ENCODE measurements at regions not wholly inside any gene's neighbourhood (a gene's known extent, or its start where the extent isn't known, plus 50 kb on each side); places are given as distances from the start of the nearest gene placed in this dataset.

DNA sequence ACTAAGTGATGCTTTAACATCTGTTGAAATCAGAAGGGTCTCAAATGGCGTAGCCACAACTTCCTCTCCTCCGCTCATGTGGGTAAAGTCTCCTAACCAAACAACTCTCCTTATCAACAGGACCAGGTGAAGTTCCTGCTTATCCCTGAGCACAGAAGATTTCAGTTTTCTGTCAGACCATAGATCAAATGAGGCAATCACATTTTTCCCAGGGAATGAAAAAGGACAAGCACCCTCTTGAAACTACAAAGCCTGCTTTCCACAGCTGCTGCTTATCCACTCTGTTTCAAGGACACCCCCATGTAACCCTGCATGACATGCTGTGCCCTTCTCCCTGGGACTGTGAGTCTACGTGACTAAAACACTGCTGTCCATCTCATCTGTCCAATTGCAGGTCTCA, 788.3 kb upstream of the SLITRK5 start:
- no peak for DNase-seq (ENCODE audit: low spot score)
- H3K36me3 ChIP-seq (replicated peaks; ENCODE audit: insufficient read depth, low read depth), result no peaks in the 10 kb centered on the region
- no peaks in the 10 kb centered on the region for H3K27me3 ChIP-seq
- no peaks in the 10 kb centered on the region for H3K79me2 ChIP-seq
- no peaks in the 10 kb centered on the region for H3K4me1 ChIP-seq (ENCODE audit: insufficient read depth)
- H3K4me2 ChIP-seq, result no peak overlapping the region
- TF ChIP-seq EZH2phosphoT487 (IDR thresholded peaks at IDR 0.05; ENCODE audit: low read depth, severe bottlenecking, unreplicated experiment), result no peak
- no peak for TF ChIP-seq EZH2 (IDR thresholded peaks at IDR 0.05; ENCODE audit: borderline replicate concordance)
- TF ChIP-seq, protein P1, sequence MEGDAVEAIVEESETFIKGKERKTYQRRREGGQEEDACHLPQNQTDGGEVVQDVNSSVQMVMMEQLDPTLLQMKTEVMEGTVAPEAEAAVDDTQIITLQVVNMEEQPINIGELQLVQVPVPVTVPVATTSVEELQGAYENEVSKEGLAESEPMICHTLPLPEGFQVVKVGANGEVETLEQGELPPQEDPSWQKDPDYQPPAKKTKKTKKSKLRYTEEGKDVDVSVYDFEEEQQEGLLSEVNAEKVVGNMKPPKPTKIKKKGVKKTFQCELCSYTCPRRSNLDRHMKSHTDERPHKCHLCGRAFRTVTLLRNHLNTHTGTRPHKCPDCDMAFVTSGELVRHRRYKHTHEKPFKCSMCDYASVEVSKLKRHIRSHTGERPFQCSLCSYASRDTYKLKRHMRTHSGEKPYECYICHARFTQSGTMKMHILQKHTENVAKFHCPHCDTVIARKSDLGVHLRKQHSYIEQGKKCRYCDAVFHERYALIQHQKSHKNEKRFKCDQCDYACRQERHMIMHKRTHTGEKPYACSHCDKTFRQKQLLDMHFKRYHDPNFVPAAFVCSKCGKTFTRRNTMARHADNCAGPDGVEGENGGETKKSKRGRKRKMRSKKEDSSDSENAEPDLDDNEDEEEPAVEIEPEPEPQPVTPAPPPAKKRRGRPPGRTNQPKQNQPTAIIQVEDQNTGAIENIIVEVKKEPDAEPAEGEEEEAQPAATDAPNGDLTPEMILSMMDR (IDR thresholded peaks at IDR 0.05; ENCODE audit: poor library complexity), result no peak
- H3K4me3 ChIP-seq, result no peak overlapping the region
- H3K27ac ChIP-seq, result no peak overlapping the region
- no peaks in the 10 kb centered on the region for H4K20me1 ChIP-seq (ENCODE audit: insufficient read depth, poor library complexity, severe bottlenecking)
- no peaks in the 10 kb centered on the region for H3K9me3 ChIP-seq (ENCODE audit: low read depth)
- 83% methylated on average over 3 of the region's 3 CpGs for WGBS (ENCODE audit: low lambda C conversion rate, missing lambda C conversion rate)
- H3K9me2 ChIP-seq (replicated peaks; ENCODE audit: insufficient read depth), result no peaks in the 10 kb centered on the region
- no peak overlapping the region for H2AFZ ChIP-seq

DNA sequence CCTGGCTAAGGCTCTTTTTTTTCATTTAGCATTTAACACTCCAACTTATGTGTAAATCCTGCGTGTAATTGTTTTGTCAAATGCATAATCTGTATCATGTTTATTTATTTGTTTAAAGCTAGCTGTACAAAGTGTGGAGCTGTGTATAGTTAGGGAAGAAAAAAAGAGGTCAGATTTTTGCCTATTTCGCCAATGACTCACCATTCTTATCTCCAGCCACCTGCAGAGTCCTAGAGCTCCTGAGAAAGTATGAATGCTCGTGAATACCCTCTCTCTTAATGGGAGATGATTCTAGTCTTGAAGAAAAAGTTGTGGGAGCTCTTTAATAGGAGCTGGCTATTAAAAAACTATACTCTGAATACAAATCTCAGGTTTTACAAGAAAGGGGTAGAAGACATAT, 778.8 kb upstream of the SLITRK5 start:
- no peaks in the 10 kb centered on the region for H3K36me3 ChIP-seq (replicated peaks; ENCODE audit: insufficient read depth, low read depth)
- H3K4me2 ChIP-seq, result no peak overlapping the region
- TF ChIP-seq, protein P1 (IDR thresholded peaks at IDR 0.05; ENCODE audit: poor library complexity), result no peak
- TF ChIP-seq EZH2 (IDR thresholded peaks at IDR 0.05; ENCODE audit: borderline replicate concordance) (no peak), EZH2phosphoT487 (IDR thresholded peaks at IDR 0.05; ENCODE audit: low read depth, severe bottlenecking, unreplicated experiment) (no peak)
- H2AFZ ChIP-seq, result no peak overlapping the region
- 70% methylated on average over 3 of the region's 3 CpGs for WGBS (ENCODE audit: low lambda C conversion rate, missing lambda C conversion rate)
- no peaks in the 10 kb centered on the region for H4K20me1 ChIP-seq (ENCODE audit: insufficient read depth, poor library complexity, severe bottlenecking)
- DNase-seq (ENCODE audit: low spot score), result no peak
- no peak overlapping the region for H3K27ac ChIP-seq
- no peaks in the 10 kb centered on the region for H3K4me1 ChIP-seq (ENCODE audit: insufficient read depth)
- H3K79me2 ChIP-seq, result no peaks in the 10 kb centered on the region
- H3K27me3 ChIP-seq, result no peaks in the 10 kb centered on the region
- no peaks in the 10 kb centered on the region for H3K9me2 ChIP-seq (replicated peaks; ENCODE audit: insufficient read depth)
- no peaks in the 10 kb centered on the region for H3K9me3 ChIP-seq (ENCODE audit: low read depth)
- H3K4me3 ChIP-seq, result no peak overlapping the region

DNA sequence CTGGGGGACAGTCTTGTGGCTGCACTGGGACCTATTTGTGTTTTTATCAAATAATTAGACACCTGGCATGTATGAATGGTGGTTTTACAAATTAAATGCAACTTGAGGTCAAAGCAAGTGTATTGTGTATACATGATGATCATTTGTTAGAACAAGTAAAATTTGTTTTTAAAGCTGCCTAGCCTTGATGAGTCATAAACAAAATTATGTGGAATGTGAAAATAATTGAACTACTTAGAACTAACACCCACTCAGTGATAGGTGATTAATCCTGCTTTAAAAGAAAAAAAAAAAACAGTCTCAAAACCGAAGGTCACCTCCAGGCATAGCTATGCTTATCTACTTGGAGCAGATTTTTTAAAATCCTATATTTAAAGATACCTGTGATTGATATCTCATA, 770.3 kb upstream of the SLITRK5 start:
- no peak overlapping the region for H3K27ac ChIP-seq
- no peaks in the 10 kb centered on the region for H3K4me1 ChIP-seq (ENCODE audit: insufficient read depth)
- H3K9me2 ChIP-seq (replicated peaks; ENCODE audit: insufficient read depth), result no peaks in the 10 kb centered on the region
- no peaks in the 10 kb centered on the region for H3K36me3 ChIP-seq (replicated peaks; ENCODE audit: insufficient read depth, low read depth)
- H3K79me2 ChIP-seq, result no peaks in the 10 kb centered on the region
- TF ChIP-seq EZH2 (IDR thresholded peaks at IDR 0.05; ENCODE audit: borderline replicate concordance), result no peak
- H4K20me1 ChIP-seq (ENCODE audit: insufficient read depth, poor library complexity, severe bottlenecking), result no peaks in the 10 kb centered on the region
- no peak overlapping the region for H3K4me2 ChIP-seq
- WGBS (ENCODE audit: low lambda C conversion rate, missing lambda C conversion rate), result 70% methylated on average over 1 of the region's 1 CpG
- DNase-seq (ENCODE audit: low spot score), result no peak
- no peaks in the 10 kb centered on the region for H3K9me3 ChIP-seq (ENCODE audit: low read depth)
- H3K27me3 ChIP-seq, result no peaks in the 10 kb centered on the region
- no peak overlapping the region for H3K4me3 ChIP-seq
- H2AFZ ChIP-seq, result no peak overlapping the region

DNA sequence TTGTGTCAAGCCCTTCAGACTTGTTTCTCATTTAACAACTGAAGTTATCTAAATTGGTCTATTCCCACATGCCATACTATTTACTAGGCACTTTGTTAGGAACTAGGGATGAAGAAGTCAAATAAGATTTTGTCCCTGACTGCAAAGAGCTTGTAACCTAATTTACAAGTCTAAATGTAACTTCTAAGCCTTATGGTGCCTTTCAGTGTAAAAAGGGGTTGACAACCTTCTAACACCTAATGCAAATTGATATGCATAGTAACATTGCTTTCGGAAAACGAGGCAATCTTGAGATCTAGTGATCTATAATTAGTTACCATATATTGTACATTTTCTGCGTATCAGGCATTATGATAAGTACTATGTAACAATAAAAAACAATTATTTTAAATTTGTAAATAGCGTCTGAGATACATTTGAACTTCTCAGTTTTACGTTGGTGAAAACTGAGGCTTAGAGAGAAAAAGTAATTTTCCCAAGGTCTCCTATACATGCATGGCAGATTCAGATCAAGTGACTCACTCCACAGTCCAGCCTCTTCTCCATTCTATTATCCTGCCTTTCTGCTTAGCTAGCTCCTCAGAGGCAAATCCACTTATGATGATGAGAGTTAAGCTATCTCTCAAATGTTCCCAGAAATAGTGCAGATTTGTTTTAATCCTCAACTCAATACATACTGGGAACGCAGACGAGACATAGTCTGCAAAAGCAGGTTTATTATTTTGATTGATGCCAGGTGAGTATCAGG, 764.9 kb upstream of the SLITRK5 start:
- 51% methylated on average over 7 of the region's 7 CpGs for WGBS (ENCODE audit: low lambda C conversion rate, missing lambda C conversion rate)
- no peaks in the 10 kb centered on the region for H3K79me2 ChIP-seq
- H3K9me2 ChIP-seq (replicated peaks; ENCODE audit: insufficient read depth), result no peaks in the 10 kb centered on the region
- TF ChIP-seq EZH2phosphoT487 (IDR thresholded peaks at IDR 0.05; ENCODE audit: low read depth, severe bottlenecking, unreplicated experiment) (no peak), EZH2 (IDR thresholded peaks at IDR 0.05; ENCODE audit: borderline replicate concordance) (no peak)
- TF ChIP-seq, protein P1 (IDR thresholded peaks at IDR 0.05; ENCODE audit: poor library complexity), result no peak
- H3K4me1 ChIP-seq (ENCODE audit: insufficient read depth), result no peaks in the 10 kb centered on the region
- no peaks in the 10 kb centered on the region for H3K27me3 ChIP-seq
- H3K4me3 ChIP-seq, result no peak overlapping the region
- H3K27ac ChIP-seq, result no peak overlapping the region
- H4K20me1 ChIP-seq (ENCODE audit: insufficient read depth, poor library complexity, severe bottlenecking), result no peaks in the 10 kb centered on the region
- no peak for DNase-seq (ENCODE audit: low spot score)
- H3K36me3 ChIP-seq (replicated peaks; ENCODE audit: insufficient read depth, low read depth), result no peaks in the 10 kb centered on the region
- no peaks in the 10 kb centered on the region for H3K9me3 ChIP-seq (ENCODE audit: low read depth)
- H2AFZ ChIP-seq, result no peak overlapping the region
- H3K4me2 ChIP-seq, result peak overlapping the region; percentile 31

All from hepatocyte (in vitro differentiated cells).